Frontal cortex (tissue), 4 donors: ENCODE measurements at regions not wholly inside any gene's neighbourhood (a gene's known extent, or its start where the extent isn't known, plus 50 kb on each side); places are given as distances from the start of the nearest gene placed in this dataset. TPM values are rescaled to one million over a fixed set of nuclear protein-coding genes. Genes with fewer than 3 reads are reported as not detected.
A peak's percentile ranks its signal among the peaks of the same experiment; 100 is the strongest.

ENCODE experiments used
- DNase-seq, 2 donors: peaks; one replicate each; pipeline ENCODE4 v3.0.0; 2012; ENCODE audit warnings: low spot score in 2 of 2
- FAIRE-seq: peaks from 2 replicates; lab custom pipeline; 2012; peaks lifted over from hg19 to GRCh38; lab: Jason Lieb, UNC
- small RNA-seq: library from RNA; depleted of rRNA; stranded (forward); fragments of <200 nt; gene quantifications from one replicate; pipeline ENCODE3, GENCODE V24; 2014
- donor health status: control.
- donor health status: control.
- donor health status: control.

- no peak for DNase-seq
- no peak for FAIRE-seq
Observed at GRCh38 chr11:62033191-62034035, 66.0 kb upstream of the FTH1 start.

- no peak for DNase-seq
- no peak for FAIRE-seq
Observed at GRCh38 chr11:62030071-62030684, 62.7 kb upstream of the FTH1 start.

GRCh38 chr11:62026739-62027370, 59.4 kb upstream of the FTH1 start:
- FAIRE-seq, result no peak
- no peak for DNase-seq

GRCh38 chr11:62025487-62026105, 58.2 kb upstream of the FTH1 start:
- FAIRE-seq, result no peak
- peak in 1 of 2 donors; percentile 33 for DNase-seq

- FAIRE-seq (no peak), DNase-seq (no peak)
Observed at GRCh38 chr11:62024936-62025486, 57.6 kb upstream of the FTH1 start.

GRCh38 chr11:62022211-62022610, 54.8 kb upstream of the FTH1 start:
- FAIRE-seq, result no peak
- no peak for DNase-seq

GRCh38 chr11:62020661-62021060, 53.2 kb upstream of the FTH1 start:
- no peak for DNase-seq
- no peak for FAIRE-seq

GRCh38 chr11:62018981-62019664, 51.7 kb upstream of the FTH1 start:
- no peak for FAIRE-seq
- no peak for DNase-seq

GRCh38 chr11:62017878-62018655, 50.6 kb upstream of the FTH1 start:
- DNase-seq, result no peak
- no peak for FAIRE-seq

Small RNA genes lying in the stretch of these regions (small RNA-seq; reads per million reads assigned to genes)
- gene AP003733.2, result not detected
